ENCODE measurements at regions not wholly inside any gene's neighbourhood (a gene's known extent, or its start where the extent isn't known, plus 50 kb on each side); places are given as distances from the start of the nearest gene placed in this dataset.
"Not testable (repeated sequence)": the region's sequence is repeated elsewhere in the genome, so short reads cannot be mapped to it uniquely, and the experiment has no call there.

- Histone ChIP-seq H3K9me3 (no peaks in the 10 kb centered on the region), H3K36me3 (no peaks in the 10 kb centered on the region), H3K4me1 (no peaks in the 10 kb centered on the region), H3K27me3 (no peaks in the 10 kb centered on the region), H3K27ac (no peak overlapping the region), H3K4me3 (no peak overlapping the region)
- intact Hi-C loops (cut with DNase I; ENCODE audit: low total_unique reads) = no loop called here
- TF ChIP-seq, protein P1, sequence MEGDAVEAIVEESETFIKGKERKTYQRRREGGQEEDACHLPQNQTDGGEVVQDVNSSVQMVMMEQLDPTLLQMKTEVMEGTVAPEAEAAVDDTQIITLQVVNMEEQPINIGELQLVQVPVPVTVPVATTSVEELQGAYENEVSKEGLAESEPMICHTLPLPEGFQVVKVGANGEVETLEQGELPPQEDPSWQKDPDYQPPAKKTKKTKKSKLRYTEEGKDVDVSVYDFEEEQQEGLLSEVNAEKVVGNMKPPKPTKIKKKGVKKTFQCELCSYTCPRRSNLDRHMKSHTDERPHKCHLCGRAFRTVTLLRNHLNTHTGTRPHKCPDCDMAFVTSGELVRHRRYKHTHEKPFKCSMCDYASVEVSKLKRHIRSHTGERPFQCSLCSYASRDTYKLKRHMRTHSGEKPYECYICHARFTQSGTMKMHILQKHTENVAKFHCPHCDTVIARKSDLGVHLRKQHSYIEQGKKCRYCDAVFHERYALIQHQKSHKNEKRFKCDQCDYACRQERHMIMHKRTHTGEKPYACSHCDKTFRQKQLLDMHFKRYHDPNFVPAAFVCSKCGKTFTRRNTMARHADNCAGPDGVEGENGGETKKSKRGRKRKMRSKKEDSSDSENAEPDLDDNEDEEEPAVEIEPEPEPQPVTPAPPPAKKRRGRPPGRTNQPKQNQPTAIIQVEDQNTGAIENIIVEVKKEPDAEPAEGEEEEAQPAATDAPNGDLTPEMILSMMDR (IDR thresholded peaks at IDR 0.05) = no peak
- DNase-seq = no peak
Measured at GRCh38 chrY:21600170-21600569, 65.5 kb downstream of the RBMY1A1 start.

DNA sequence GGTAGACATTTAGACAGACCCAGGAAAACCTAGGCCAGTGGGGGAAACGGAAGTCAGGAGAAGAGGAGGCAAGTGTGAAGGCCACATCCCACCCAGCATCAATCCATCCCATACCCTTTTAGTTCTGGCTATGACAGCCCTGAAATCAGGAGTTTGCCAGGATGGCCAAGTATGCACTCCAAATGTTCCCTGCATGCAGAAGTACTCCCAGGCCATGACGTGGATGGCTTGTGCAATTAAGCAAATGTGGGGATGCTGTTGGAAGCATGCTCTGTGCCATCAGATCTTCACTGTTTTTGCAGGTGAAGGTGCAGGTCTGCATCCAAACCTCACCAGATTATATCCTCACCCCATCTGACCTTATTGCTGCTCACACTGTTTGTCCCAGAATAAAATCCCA is 66.8 kb downstream of the RBMY1A1 start:
- TF ChIP-seq, protein P1 (IDR thresholded peaks at IDR 0.05) = no peak
- Histone ChIP-seq H3K4me3 (no peak overlapping the region), H3K27ac (no peak overlapping the region), H3K27me3 (no peaks in the 10 kb centered on the region), H3K4me1 (no peaks in the 10 kb centered on the region), H3K9me3 (no peaks in the 10 kb centered on the region), H3K36me3 (no peaks in the 10 kb centered on the region)
- intact Hi-C loops (cut with DNase I; ENCODE audit: low total_unique reads) = no loop called here
- DNase-seq = no peak

GRCh38 chrY:21602590-21602989 is 67.9 kb downstream of the RBMY1A1 start:
- peak; percentile 22 to 70 for DNase-seq
- TF ChIP-seq, protein P1 (IDR thresholded peaks at IDR 0.05) = no peak

DNA sequence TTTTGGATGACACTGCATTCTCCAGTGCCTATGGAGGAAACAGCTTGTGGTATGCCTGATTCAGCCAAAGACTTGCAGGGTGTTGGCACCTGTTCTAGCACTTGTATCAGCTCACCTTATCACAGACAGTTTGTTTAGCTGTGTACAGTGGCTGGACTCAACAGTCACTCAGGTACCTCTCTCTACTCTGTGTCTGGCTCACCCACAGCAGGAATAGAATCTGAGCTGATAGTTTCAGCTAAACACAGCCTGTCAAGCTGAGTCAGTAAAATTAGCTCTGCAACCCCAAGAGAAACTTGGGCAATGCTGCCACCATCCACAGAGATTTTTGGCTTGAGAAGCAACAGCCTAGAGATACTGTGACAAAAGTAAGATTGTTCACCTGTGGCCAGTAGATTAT is 101.5 kb downstream of the RBMY1A1 start:
- H3K27ac ChIP-seq = no peak overlapping the region
- no peaks in the 10 kb centered on the region for H3K27me3 ChIP-seq
- H3K4me3 ChIP-seq = no peak overlapping the region
- TF ChIP-seq, protein P1 (IDR thresholded peaks at IDR 0.05) = no peak
- intact Hi-C loops (cut with DNase I; ENCODE audit: low total_unique reads) = no loop called here
- no peaks in the 10 kb centered on the region for H3K36me3 ChIP-seq
- no peak for DNase-seq
- no peaks in the 10 kb centered on the region for H3K9me3 ChIP-seq
- no peaks in the 10 kb centered on the region for H3K4me1 ChIP-seq

More at GRCh38 chrY:21602590-21602989, 67.9 kb downstream of the RBMY1A1 start:
- Histone ChIP-seq H3K27me3 (no peaks in the 10 kb centered on the region), H3K4me1 (no peaks in the 10 kb centered on the region), H3K4me3 (no peak overlapping the region), H3K9me3 (no peaks in the 10 kb centered on the region), H3K36me3 (no peaks in the 10 kb centered on the region), H3K27ac (no peak overlapping the region)
- intact Hi-C loops (cut with DNase I; ENCODE audit: low total_unique reads) = no loop called here

DNA sequence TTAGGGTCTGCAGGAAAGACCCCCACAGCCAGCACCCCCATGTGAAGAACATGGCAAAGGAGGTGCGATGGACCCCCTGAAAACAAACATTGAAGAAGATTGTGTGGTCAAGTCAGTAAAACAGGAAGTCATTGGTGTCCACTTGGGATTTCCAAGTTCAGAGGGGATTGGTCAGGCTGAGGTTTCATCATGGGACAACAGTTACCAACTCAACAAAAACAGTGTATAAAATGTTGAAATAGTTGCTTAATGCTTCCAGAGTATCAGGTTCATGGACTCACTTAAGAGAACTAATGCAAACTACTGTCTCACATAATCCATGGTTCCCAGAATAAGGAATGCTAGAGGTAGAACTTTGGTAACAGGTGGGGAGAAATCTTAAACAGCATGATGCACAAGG is 115.8 kb downstream of the RBMY1A1 start:
- TF ChIP-seq, protein P1 (IDR thresholded peaks at IDR 0.05) = no peak
- no peak for DNase-seq
- no peak overlapping the region for H3K27ac ChIP-seq
- H3K9me3 ChIP-seq = no peaks in the 10 kb centered on the region
- no peaks in the 10 kb centered on the region for H3K4me1 ChIP-seq
- intact Hi-C loops (cut with DNase I; ENCODE audit: low total_unique reads) = no loop called here
- no peak overlapping the region for H3K4me3 ChIP-seq
- H3K27me3 ChIP-seq = no peaks in the 10 kb centered on the region
- H3K36me3 ChIP-seq = no peaks in the 10 kb centered on the region

GRCh38 chrY:21659057-21659456 is 124.4 kb downstream of the RBMY1A1 start:
- peak in 1 of 2 donors; percentile 62 for DNase-seq
- H3K4me3 ChIP-seq; H3K27me3 ChIP-seq; H3K36me3 ChIP-seq; H3K27ac ChIP-seq; intact Hi-C loops (cut with DNase I; ENCODE audit: low total_unique reads); H3K9me3 ChIP-seq; H3K4me1 ChIP-seq: not testable (repeated sequence)

DNA sequence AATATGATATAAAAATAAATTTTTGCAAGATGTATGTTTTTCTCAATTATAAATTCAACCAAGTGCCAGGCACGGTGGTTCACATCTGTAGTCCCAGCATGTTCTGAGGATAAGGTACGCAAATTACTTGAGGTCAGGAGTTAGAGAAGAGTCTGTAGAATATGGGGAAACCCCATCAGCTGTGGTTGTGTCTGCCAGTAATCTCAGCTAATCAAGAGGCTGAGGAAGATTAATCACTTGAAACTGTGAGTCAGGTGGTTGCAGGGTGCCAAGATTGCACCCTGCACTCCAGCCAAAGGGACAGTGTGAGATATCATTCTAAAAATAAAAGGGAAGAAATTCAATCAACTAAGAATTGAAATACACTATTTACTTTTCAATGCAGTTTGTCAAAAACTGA is 144.9 kb downstream of the RBMY1A1 start:
- H3K4me1 ChIP-seq; H3K27me3 ChIP-seq; DNase-seq; H3K27ac ChIP-seq; H3K9me3 ChIP-seq; intact Hi-C loops (cut with DNase I; ENCODE audit: low total_unique reads); H3K4me3 ChIP-seq; H3K36me3 ChIP-seq: not testable (repeated sequence)

DNA sequence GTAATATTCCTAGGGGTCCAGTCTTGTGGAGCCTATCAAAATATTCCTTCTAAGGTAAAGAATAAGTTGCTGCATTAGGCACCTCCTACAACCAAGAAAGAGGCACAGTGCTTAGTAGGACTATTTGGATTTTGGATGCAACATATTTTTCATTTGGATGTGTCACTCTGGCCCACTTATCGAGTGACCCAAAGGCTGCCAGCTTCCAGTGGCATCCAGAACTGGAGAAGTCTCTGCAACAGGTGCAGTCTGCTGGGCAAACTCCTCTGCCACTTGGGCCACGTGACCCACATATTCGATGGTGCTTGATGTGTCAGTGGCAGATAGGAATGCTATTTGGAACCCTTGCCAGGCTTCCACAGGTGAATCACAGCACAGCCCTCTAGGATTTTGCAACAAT is 151.7 kb downstream of the RBMY1A1 start:
- DNase-seq; H3K9me3 ChIP-seq; H3K4me3 ChIP-seq; H3K36me3 ChIP-seq; intact Hi-C loops (cut with DNase I; ENCODE audit: low total_unique reads); H3K4me1 ChIP-seq; H3K27me3 ChIP-seq; H3K27ac ChIP-seq: not testable (repeated sequence)

DNA sequence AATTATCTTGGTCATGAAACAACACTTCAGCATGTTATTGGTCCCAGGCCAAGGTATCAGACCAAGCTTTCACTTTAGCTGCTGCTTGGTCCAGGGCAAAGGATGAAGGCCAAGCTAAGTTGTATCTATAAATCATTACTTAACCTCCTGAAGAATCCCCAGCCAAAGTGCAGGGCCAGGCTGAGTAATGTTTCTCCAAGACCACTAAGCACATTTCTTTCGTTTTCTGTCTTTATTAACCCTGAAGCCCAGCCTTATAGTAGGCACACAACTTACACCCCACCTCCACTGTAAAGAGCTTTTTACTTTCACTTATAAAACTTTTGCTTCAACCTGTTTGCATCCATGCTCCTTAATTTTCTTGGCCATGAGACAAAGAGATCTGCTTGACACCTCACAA is 167.3 kb downstream of the RBMY1A1 start:
- DNase-seq; H3K36me3 ChIP-seq; H3K9me3 ChIP-seq; intact Hi-C loops (cut with DNase I; ENCODE audit: low total_unique reads); H3K4me3 ChIP-seq; H3K27me3 ChIP-seq: not testable (repeated sequence)
- peaks cover 0 to 52% (median 5%) of the 10 kb centered on the region in 4 donors for H3K4me1 ChIP-seq
- peak overlapping the region in 1 of 2 donors; percentile 66 for H3K27ac ChIP-seq

- intact Hi-C loops (cut with DNase I; ENCODE audit: low total_unique reads); H3K36me3 ChIP-seq; H3K27me3 ChIP-seq; H3K9me3 ChIP-seq; H3K4me3 ChIP-seq: not testable (repeated sequence)
- Histone ChIP-seq H3K27ac (peak overlapping the region; percentile 75 to 79), H3K4me1 (peaks cover 0 to 53% (median 5%) of the 10 kb centered on the region in 4 donors)
- peak; percentile 62 to 76 for DNase-seq
Measured at GRCh38 chrY:21702927-21703326, 168.2 kb downstream of the RBMY1A1 start.

Data from tibial artery (tissue), 4 donors.